Tibial nerve (tissue), 3 donors: ENCODE measurements at regions not wholly inside any gene's neighbourhood (a gene's known extent, or its start where the extent isn't known, plus 50 kb on each side); places are given as distances from the start of the nearest gene placed in this dataset.

Experiments
- CTCF ChIP-seq, 5 experiments: fragments of 200-600 bp in 3 of 5; fragments of 450-650 bp in 2 of 5; sonication (generic) in 3 of 5; IDR thresholded peaks; one replicate each; pipeline ENCODE4 v1.5.1; 2016 to 2019; ENCODE audit warnings: antibody characterized with exemption in 5 of 5, mild to moderate bottlenecking in 3 of 5, moderate library complexity in 2 of 5
- POLR2A ChIP-seq, 2 donors: fragments of 450-650 bp; IDR thresholded peaks; one replicate each; pipeline ENCODE4 v1.6.1; 2017; ENCODE audit warnings: antibody characterized with exemption in 2 of 2, mild to moderate bottlenecking in 2 of 2, moderate library complexity in 2 of 2

GRCh38 chr17:47066841-47067682 is 88.0 kb upstream of the RPRML start:
- TF ChIP-seq CTCF (IDR thresholded peaks at IDR 0.05): peak in 3 of 5 experiments; percentile 12 to 48 (median 26)
- peak in 1 of 2 donors; percentile 38 for TF ChIP-seq POLR2A (IDR thresholded peaks at IDR 0.05)
